NCI-H187 (cell line): ENCODE measurements at regions not wholly inside any gene's neighbourhood (a gene's known extent, or its start where the extent isn't known, plus 50 kb on each side); places are given as distances from the start of the nearest gene placed in this dataset.
"Not testable (repeated sequence)": the region's sequence is repeated elsewhere in the genome, so short reads cannot be mapped to it uniquely, and the experiment has no call there.

Experiments used
- DNase-seq, 2 experiments: peaks; one replicate each; lab custom pipeline; 2025; lab: John Stamatoyannopoulos, UW

DNA sequence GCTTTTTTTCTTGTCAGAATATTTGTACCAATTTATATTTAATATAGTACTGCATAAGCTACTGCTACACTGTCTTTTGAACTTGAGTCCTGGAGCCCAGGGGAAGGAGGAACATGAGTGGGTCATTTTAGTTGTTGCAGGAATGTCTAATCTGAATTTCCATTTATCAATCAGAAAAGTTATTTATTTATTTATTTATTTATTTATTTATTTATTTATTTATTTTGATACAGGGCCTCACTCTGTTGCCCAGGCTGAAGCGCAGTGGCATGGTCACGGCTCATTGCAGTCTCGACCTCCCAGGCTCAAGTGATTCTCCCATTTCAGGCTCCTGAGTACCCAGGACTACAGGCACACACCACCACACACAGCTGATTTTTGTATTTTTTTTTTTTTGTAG lies 712.6 kb downstream of the NR2F1-AS1 start:
- no peak for DNase-seq

DNA sequence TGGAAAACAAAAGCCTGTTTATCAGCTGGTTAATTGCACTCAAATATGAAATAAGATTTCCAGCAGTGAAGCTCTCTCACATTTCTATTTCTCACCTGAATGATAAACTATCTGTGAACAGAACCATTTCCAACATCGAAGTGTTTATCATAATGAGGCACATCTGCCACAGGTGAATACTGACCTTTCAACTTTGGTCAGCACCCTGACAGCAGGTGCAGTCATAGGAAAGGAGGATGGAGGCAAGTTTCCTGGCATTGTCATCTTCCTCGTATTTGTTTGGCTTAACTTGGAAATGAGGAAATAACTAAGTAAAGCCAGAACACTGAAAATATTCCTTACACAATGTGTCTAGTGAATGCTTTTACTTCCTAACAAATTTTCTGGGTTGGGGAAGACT lies 716.4 kb downstream of the NR2F1-AS1 start:
- no peak for DNase-seq

DNA sequence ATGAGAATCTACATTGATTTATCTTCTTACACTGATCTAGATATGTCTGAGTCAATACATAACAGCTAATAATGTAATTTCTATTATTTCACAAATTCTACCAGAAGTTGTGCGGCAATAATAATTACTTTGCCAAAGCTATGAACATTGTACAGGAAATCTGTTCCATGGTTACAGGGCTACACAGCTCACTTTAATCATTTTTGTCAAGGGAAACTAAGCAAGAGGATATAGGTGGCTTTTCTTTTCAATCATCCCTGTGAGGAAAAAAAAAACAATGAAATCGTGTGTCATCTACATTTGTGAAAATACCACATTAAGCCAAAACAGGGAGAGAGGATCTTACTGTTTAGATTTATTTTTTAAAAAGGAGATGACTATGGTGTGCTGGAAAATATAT lies 717.4 kb downstream of the NR2F1-AS1 start:
- DNase-seq: no peak

DNA sequence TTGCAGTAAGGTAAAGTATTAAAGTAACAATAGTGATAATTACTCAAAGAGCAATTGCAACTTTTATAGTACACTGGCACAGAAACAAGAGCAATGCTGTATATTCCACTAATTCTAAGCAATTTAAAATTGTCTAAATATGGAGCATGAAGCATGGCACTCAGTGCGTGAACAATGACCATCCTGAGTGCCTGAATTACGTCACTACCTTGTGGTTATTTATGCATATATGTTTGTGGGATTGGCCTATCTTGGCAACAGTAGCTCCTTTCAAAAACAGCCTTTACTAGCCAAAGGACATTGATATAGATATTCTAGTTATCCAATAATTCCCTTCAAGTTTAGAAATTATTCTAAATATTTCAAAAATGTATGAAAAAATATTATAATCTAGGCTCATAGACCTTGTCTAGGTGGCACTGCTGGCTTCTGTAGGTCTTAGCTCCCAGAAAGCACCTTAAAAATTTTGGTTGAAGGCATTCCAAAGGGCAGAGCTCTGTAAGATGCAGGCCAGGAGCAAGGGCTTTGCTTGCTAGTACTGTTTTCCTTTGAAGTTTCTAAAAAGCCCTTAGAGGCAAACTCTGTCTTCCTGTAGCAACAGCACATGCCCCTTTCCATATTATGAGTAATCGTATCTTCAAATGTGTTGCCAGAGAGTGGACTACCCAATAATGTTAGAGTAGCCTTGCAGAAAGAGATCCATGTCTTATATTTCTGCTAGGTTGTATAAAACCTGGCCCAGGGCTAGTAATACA lies 719.3 kb downstream of the NR2F1-AS1 start:
- DNase-seq: no peak

DNA sequence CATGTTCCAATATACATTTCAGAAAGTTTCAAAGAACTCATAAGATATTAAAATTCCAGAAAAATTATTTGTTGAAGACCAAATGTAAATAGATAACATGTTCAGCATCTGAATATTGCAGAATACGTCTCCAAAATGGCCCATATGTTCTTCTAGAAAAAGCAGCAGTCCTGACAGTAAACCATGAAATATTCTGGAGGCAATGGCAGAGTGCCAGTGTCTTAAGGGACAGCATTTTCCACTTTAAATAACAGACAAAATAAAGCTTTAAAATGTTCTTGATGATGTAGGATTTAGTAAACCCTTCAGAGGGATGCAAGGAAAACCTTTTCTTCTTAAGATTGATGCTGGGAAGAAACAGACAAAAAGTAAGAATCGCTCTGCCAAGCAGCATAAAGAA lies 721.0 kb downstream of the NR2F1-AS1 start:
- no peak for DNase-seq

DNA sequence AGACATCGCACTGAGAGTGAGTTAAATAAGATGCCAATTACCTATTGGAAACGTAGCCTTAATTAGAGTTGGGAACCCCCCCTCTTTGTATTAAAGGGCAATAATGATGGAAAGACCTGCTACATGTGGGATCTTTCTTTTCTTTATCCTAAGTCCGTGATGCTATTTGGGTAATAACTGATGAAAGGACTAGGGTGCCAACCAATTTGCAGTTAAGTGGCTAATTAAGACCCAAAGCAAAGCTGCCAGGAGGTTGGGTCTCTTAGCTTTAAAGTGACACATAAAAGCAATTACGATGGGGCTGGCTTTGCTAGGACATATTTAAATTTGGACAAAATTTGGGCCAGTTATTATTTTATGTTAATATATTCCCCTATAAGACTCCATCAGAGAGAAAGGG lies 728.8 kb downstream of the NR2F1-AS1 start:
- DNase-seq: no peak

DNA sequence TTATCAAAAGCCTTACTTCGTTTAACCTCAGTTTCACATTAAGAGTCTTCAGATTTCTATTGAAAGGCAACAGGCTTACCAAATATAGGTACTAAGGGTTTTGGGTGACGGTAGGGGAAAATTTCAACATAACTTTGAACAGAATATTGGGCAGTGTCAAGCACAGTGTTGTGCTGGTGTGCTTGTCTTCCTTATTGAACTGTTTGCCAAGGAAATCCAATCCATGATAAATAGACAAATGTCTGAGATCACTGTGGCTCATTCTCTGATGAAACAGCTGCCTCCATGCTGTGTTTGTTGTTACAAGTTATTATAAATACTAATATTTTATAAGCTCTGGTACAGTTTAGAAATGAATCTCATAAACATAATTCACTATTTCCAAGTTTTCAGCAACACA lies 730.1 kb downstream of the NR2F1-AS1 start:
- no peak for DNase-seq

DNA sequence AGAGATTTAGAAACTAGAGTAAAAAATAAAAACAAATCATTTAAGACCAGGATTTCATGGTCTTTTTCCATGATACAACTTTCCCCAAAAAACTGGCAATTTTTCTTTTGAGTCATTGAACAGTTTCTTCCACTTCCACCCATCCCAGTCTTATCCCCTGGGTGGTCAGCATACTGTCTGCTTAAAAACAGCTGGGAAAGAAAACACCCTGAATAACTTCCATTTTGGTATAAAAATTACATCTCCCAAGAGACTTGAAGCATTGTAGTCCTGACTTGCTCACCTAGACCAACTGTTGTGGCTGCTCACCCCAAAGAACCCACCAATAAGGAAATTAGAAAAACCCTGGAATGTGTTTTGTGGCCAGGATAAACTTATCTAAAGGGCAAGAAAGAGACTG lies 731.3 kb downstream of the NR2F1-AS1 start:
- no peak for DNase-seq

DNA sequence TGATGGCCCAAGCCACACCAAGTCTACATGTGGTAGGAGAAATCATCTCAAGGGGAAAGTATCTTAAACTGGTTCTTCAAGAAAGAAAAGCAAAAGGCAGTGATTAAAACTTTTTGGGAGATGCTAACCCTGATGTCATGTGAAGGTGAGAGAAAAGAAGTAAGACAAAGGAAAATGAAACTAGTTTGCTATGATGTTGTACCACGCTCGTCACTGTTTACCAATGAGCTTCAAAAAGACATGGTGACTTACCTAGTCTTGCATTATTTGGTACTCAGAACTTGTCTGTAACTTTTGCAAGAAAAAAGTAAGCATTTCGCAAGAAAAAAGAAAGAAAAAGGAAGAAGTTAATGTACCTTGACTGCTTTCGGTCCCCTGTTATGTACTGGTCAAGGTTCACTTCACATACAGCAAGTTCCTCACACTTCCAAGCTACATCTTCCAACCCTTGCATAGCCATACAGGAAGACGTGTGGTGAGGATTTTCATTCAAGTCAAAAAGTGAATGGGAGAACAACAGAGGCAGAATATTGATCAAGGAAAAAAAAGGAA lies 739.3 kb downstream of the NR2F1-AS1 start:
- DNase-seq: no peak

DNA sequence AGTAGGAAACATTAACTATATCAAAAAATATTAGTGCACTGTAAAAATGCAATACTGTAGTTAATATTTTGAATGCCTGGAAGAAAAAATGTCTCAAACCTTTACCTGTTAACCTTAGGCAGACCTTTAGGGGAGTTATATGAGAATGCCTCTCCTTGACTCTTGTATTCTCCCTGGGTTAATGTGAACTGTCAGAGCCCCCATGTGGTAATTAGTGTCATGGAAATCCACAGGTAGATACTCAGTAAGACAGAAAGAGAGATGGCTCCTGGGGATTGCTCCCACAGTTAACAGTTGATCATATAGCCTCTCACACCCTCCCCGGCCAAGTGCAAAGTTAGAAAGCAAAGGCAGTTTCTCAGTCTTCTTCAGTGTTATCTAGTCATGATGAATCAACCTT lies 742.8 kb downstream of the NR2F1-AS1 start:
- no peak for DNase-seq

DNA sequence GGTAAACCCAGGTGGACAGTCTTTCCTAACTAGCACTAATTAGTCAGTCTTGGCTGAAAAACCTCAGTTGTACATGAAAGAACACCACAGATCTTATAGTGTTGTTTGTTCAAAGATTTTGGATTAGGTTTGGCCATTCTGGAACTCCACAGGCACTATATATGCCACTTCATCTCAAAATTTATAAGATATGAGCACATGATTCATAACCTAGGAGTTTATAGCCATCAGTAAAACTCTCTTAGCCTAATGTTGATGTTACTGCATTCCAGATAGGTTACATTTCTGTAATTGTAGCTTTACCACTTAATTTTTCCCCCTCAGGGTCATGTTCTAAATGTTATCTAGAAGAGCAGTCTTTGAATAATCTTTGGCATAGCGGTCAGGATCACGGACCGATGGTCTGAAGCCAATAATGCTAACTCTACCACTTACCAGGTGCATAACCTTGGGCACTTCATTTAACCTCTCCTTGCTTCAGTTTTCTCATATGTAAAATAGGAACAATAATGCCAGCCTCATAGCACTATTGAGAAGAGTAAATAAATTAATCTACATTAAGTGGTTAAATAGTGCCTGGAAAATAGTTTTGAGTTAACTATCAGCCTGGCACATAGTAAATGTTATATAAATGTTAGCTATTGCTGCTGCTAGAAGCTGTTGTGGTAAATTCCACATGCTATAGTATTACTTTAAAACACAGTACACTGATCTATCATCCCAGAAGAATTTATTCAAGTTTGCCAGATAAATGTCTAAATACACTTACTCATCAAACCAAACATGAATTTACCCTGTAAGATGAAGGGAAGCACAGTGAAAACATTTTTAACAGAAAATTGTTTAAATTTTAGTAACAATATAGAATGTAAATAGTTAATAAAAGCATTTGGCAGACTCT lies 743.9 kb downstream of the NR2F1-AS1 start:
- no peak for DNase-seq

DNA sequence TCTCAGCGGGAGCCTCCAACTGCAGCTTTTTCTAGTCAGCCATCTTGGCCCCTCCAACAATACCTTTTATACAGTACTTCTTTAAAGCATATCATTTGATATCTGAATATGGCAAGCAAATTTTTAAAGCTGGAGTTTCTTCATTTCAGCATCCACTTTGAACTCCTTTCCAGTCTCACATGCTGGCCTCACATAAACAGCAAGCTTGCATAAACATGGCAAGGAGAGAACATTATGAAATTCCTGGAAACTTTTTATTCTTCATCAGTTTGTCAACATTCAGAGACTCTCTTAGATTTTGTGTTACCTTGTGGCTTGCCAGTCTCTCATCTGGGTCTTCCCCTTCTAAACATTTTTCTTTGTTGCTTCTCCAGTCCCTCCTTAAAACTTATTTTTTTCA lies 745.3 kb downstream of the NR2F1-AS1 start:
- DNase-seq: no peak

DNA sequence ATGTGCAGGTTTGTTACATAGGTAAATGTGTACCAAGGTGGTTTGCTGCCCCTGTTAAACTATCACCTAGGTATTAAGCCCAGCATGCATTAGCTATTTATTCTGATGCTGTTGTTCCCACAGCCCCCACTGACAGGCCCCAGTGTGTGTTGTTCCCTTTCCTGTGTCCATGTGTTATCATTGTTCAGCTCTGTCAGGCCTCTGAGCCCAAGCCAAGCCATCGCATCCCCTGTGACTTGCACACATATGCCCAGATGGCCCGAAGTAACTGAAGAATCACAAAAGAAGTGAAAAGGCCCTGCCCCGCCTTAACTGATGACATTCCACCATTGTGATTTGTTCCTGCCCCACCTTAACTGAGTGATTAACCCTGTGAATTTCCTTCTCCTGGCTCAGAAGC lies 757.5 kb downstream of the NR2F1-AS1 start:
- not testable (repeated sequence) for DNase-seq

DNA sequence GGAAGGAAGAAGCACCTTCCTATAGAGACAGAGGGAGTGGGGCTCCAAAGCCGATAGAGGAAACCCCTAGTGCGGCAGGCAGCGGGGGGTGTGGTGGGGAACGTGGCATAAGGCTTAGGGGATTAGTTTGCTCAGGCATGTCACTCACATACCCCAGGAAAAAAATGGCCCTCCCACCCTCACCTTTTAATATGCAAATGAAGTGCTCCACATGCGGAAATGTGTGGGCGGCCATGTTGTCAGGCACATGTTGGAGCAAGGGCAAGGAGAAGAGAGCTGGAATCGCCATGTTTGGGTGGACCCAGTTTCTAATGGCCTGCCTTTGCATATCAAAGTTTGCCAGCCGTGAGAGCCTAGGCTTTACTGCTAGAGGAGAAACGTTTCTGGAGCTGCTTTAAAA lies 758.8 kb downstream of the NR2F1-AS1 start:
- DNase-seq: no peak

DNA sequence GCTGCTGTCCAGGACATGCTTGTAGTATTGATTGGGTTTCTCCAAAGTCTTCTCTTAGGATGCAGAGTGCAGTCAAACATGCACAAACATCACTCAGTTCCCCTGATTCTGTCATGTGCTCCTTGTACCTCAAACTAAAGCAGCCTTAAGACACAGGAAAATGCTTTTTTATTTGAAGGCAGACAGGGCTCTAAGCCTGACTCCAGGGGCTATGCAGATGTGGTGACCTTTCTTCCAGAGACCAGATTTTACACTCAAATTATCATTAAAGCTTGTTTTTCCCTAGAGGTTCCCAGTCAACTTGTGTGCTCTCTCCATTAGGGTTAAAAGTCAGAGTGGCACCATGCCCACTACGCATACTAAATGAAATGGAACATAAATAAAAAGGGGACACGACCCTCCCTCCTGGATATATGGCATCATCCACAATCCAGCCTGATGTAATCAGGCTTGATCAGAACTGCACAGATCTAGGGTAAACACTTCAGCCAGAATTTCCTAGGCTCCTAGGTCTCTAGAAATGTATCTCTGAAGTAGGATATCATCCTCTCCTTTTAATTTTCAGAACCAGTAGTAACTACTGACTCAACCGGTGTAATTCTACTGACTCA lies 771.1 kb downstream of the NR2F1-AS1 start:
- DNase-seq: no peak

DNA sequence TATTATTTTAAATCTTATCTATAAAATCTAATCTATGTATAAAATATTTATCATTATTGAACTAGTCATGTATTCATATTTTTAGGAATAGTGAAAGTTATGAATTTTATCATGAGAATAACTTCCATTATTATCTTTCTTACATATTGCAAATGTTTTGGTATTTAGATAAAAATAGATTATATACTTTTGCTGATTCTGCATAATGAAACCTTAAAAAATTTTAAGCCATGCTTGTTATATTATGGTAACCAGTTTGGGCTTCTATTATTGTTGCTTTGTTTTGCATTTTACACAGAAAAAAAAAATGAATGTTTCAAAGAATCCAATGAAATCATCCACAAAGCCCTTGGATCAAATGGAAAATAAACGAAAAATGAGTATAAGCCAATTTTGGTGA lies 772.5 kb downstream of the NR2F1-AS1 start:
- no peak for DNase-seq

DNA sequence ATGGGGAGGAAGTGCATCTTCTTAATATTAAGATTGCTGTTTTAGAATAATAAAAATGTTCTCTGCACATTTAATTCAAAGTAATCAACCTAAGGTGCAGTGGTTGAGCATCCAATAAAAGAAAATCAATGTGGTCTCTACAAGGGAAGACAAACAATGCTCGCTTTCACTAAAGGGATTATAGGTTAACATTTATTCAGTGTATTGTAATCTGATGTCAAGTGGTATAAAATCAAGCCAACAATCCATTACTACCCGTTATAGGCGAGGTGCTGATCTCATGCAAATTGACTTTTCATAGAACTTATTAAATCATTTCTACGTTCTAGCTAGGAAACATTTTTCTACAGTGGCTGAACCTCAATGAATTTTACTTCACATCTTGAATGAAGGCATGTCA lies 773.9 kb downstream of the NR2F1-AS1 start:
- no peak for DNase-seq

DNA sequence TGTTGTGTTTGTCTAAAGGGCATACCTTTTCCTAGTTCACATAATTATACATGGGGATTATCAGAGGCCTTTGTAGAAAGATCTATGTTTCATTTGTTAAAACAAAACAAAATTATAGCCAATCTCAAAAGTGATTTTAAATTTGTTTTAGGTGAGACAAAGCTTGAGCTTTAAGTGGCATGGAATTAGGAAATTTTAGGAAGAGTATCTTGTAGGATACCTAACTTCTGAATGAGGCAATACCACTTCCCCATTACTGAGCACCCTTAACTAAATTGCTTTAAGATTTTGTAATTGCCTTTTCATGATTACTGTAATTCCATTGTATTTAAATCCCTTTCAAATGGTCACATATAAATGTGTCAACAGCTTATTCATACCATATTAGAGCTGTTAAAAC lies 775.6 kb downstream of the NR2F1-AS1 start:
- DNase-seq: no peak

DNA sequence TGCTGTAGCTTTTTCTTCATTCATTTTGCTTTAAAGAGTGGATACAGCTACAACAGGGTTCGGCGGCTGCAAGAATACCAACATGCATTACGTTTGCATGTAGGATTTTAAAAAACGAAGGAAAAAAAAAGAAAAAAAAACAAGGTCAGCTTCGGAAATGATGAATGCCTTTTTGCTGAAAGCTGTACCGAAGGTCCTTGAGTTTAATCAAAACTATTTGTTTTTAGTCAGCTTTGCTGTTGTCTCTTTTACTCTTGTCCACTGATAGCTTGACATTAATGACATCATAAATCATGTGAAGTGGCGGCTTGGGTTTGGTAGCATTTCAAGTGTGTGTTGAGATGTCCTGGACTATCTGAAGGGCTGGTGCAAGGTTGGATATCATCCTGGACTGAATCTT lies 779.1 kb downstream of the NR2F1-AS1 start:
- DNase-seq: peak; percentile 50 to 71

DNA sequence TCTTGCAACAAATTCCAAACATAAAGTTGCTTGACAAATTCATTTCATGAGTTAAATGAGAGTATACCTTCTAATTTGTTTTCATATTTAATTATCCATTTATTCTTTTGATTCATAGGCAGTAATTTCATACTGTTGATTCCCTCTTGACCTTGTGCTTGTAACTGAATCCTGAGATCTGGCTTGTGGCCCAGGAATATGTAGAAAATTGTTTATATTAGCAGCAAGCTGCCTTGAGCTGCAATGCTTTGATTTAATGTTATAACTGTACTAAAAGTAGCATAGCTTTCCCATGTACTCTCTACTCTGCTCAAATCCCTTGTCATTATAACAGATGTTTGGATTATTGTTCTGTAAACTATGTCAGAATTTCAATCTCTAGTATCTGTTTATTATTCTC lies 780.7 kb downstream of the NR2F1-AS1 start:
- DNase-seq: no peak

DNA sequence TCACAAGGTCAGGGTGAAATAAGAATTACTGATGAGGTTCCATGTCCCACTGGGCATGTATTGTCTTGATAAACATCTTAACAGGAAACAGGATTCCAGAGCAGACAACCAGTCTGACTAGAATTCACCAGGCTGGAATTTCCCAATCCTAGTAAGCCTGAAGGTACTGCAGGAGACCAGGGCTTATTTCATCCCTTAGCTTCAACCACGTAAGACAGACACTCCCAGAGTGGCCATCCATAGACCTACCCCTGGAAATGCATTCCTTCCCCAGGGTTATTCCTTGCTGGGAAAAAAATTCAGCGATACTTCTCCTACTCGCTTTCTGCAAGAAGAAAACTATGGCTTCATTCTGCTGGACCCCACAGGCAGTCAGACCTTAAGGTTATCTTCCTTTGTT lies 785.4 kb downstream of the NR2F1-AS1 start:
- no peak for DNase-seq

DNA sequence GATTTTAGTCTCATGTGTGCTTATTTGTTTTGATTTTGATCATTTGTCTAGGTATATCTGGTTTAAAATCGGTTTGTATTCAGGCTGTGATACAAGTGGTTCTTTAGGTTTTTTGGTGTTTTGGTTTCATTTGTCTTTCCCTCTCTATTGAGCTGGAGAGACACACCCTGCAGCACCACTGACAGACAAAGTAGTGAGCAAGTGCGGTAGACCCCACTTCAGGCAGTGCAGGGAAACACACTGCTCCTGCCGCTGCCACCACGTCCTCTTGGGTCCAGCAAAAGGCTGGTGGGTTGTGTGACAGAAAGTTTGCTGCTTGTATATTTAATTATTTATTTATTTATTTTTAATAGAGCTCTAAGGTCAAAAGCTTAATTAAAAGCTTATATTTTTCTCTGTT lies 801.0 kb downstream of the NR2F1-AS1 start:
- DNase-seq: no peak

DNA sequence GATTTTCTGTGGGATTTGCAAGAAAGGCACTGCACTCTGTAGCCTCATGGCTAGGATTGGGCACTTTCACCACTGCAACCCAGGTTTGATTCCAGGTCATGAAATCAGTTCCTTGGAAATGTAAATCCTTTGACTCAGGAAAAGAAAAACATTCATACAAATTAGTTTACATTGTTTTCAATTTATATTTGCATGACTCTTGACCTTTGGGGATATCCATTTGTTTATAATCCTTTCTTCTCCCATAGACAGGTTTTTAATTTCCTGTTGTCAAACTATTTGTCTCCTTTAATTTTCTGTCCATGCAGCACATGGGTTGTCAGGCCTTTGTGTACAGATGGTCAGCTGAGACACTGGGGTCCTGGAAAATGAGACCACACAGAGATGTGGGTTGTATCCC lies 801.5 kb downstream of the NR2F1-AS1 start:
- DNase-seq: no peak
